Vagina (tissue), 2 donors: ENCODE measurements at regions not wholly inside any gene's neighbourhood (a gene's known extent, or its start where the extent isn't known, plus 50 kb on each side); places are given as distances from the start of the nearest gene placed in this dataset.

Experiments used
- CTCF ChIP-seq, 3 experiments: fragments of 450-650 bp in 2 of 3; fragments of 200-600 bp in 1 of 3; sonication (generic) in 1 of 3; IDR thresholded peaks; one replicate each; pipeline ENCODE4 v1.5.1; 2017 to 2019; ENCODE audit warnings: antibody characterized with exemption in 3 of 3, mild to moderate bottlenecking in 2 of 3, moderate library complexity in 2 of 3
- POLR2A ChIP-seq, 2 donors: fragments of 450-650 bp; IDR thresholded peaks; one replicate each; pipeline ENCODE4 v1.6.1; 2017; ENCODE audit warnings: antibody characterized with exemption in 2 of 2, mild to moderate bottlenecking in 2 of 2, moderate library complexity in 2 of 2

DNA sequence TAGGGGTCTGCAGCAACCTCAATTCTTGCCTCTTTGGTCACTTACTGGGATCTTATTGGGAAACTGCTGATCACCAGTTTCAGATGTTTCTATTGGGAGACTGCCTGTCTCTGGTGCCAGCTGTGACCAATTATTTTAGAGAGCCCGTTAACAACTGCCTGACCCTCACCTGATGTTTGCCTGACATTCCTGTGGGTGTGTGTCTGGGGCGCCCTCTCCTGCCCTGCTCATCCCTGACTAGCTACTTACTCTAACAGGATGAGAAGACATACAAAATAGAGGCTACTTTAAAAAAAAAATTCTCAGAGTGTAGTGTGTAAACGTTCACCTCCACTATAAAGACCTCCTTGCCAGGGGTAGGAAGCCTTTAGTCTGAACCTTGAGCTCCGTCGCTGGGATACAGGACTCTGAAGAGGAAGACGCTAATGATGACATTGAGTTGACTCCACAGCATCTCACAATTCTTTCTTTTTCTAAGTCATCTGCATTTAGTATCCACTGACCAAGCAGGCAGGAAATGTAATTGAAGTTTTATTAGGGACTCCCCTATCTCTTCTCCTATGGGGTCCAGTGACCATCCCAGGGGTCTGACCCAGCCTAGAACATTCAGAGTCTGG, 54.6 kb upstream of the DDR1 start:
- TF ChIP-seq POLR2A (IDR thresholded peaks at IDR 0.05): no peak
- no peak for TF ChIP-seq CTCF (IDR thresholded peaks at IDR 0.05)
